ENCODE measurements at regions not wholly inside any gene's neighbourhood (a gene's known extent, or its start where the extent isn't known, plus 50 kb on each side); places are given as distances from the start of the nearest gene placed in this dataset.
"Not testable (repeated sequence)": the region's sequence is repeated elsewhere in the genome, so short reads cannot be mapped to it uniquely, and the experiment has no call there.

DNA sequence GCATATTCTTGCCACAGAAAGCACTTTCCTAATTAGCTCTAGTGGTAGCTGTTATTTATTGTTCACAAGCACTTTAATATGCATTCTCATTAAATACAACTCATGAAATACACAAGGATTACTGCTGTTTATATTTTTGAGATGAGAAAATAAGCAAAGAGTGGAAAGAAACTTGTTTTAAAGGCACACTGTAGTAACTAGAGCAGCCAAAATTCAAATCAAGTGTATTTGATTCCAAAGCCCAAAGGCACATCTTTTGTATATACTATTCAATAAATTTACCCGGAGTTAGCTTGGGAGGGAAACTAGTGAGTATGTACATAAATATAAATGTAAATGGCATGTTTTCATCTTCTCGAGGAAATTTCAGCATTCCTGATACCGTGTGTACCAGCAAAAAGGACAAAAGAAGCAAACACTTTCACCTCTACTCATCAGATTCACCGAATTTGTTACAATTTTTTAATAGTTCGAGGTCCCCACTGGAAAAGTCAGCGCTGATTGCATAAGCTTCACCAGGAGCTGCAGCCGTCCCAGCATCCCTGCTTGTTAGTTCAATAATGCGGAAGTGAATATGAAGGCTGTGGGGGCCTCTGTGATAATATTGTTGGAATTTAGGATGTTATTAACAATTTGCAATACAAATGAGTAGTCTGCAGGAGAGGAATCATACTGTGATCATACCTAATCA lies 371.6 kb upstream of the MON1B start:
- no peak for DNase-seq

DNA sequence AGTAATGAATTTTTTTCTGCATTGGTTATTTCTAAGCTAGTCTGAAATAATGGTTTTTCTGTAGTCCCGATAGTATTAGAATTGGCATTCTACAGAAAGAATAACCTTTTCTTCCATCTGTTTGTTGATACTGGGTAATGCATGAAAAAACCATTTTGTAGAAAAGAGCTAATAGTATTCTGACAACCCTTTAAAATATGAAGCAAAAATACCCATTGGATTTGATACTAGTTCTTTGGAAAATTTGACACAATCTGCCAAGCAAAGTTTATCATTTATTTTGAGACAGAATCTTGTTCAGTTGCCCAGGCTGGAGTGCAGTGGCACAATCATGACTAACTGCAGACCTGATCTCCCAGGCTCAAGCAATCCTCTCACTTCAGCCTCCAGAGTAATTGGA lies 366.8 kb upstream of the MON1B start:
- no peak for DNase-seq

DNA sequence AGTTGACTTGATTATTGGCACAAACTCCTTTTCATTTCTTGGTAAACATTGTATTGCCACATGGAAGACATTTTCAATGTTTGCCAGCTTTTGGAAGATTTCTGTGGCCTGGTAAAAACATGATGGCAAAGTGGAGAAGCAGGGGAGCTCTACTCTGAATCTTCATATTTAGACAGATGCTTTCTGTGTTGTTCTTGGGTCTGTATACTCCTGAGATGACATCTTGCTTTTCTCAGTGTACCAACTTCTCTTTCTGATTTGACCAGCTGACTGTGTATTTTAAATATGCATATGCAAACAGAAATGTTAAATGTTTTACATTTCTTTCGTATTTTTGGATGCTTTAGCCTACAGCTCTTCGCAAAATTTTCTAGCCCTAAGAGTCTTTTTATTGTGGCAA lies 366.2 kb upstream of the MON1B start:
- DNase-seq: no peak

DNA sequence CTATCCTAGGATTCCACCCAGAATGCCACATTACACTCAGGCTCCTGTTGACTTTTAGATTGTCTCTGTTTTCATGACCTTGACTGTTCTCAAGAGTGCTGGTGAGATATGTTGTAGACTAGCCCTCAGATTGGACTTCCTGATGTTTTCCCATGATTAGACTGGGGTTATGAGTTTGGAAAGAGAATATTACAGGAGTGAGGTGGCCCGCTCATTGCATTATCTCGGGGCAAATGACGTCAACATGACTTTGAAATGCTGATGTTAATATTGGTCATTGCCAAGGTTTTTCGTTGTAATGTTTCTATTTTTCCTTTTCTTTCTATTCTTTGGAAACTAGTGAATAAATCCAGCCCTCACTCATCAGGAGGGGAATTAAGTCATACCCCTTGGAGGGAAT lies 355.7 kb upstream of the MON1B start:
- no peak for DNase-seq

DNA sequence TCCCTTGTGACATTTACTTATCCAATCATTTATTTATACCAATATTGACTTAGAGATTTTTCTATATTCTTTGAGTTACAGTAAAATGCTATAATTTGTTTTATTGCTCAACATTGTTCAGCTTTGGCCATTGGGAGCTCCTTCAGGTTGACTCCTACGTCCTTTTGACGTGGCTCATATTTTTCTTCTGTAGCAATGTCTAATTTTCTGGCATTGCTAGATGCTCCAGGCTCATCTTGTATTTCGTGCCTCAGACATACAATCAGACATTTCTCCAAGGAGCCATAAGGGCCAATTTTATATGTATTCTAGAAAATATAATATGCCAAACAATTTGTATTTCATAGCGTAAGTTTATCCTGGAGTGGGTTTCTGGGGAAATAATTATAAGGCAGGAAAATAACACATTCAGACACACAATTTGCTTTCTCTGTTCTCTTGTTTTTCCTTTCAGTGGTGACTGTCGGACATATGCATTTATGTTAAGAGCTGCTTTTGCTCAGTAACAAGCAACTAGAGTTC lies 355.1 kb upstream of the MON1B start:
- DNase-seq: no peak

GRCh38 chr16:76837872-76838271 lies 353.1 kb upstream of the MON1B start:
- DNase-seq: no peak

- DNase-seq: no peak
Observed at GRCh38 chr16:76854234-76854633, 336.8 kb upstream of the MON1B start.

- no peak for DNase-seq
Observed at GRCh38 chr16:76856112-76856511, 334.9 kb upstream of the MON1B start.

DNA sequence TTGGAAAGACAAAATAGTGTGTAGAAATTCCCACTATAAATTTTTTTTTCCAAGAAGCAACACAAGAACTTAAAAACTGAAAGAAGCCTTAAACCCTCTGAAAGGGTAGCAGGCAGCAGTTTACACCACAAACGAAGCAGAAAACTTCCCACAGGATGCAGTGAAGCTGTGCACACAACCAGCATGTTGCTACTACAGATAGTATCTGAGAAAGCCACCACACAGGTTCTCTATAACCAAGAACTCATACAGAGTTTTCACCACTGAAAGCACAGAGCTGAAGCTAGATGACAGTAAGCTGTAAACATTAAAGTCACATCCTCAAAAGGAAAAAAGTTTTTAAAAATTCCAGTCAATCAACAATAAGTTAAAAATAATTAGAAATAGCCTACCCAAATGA lies 333.6 kb upstream of the MON1B start:
- no peak for DNase-seq

- DNase-seq: no peak
Observed at GRCh38 chr16:76862901-76863300, 328.1 kb upstream of the MON1B start.

DNA sequence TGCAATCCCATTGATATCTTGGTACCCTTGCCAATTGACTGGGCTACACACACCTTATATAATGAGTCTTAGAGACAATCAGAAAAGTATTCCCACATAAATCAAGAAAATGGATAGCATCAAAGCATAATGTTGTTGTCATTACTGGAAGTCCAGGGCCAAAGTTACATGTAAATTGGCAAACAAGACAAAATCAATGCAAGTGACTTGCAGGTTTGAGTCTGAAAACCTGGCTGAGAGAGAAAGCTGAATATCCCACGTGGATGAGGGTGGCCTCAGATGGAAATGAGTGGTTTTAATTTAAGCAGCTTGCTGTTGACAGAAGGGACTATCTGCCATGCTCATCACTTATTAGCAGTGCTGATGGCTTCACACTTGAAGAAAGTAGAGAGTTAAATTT lies 324.0 kb upstream of the MON1B start:
- no peak for DNase-seq

DNA sequence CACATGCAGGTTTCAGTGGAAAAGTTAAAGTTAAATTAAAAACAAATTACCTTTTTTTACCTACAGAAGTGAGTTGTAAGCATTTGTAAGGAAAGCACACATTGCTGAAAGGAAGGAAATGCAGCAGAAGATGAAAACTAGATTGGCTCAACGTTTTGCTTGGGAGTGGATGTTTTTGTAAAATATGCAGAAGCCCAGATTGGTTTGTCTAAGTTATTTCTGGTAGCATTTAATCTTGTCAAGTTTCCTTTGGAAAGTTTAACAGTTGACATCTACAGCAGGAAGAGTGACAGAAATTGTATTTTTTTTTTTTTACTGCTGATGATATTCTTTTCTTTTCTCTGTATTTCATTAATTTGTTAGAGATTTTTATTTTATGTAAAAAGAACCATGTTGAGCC lies 315.1 kb upstream of the MON1B start:
- no peak for DNase-seq

DNA sequence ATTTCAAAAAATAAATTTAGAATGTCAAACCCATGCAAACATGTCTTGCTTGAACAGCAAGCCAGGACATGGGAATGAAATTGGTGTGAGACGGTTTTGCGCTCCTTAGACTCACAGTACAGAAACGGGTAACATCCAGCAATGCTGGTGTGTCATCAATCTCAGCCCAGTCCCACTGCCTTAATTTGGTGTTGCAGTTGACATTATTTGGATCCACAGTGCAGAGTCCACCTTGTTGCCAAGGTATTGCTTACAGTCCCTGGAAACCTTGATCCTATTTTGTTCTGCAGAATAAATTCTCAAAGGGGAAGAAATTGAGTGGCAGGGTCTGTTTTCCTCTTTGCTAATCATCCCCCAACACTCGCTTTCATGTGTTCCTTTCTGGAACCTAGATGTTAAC lies 311.6 kb upstream of the MON1B start:
- DNase-seq: no peak

- not testable (repeated sequence) for DNase-seq
Observed at GRCh38 chr16:76880523-76880922, 310.5 kb upstream of the MON1B start.

- DNase-seq: no peak
Observed at GRCh38 chr16:76882105-76882504, 308.9 kb upstream of the MON1B start.

GRCh38 chr16:76883076-76883475 lies 307.9 kb upstream of the MON1B start:
- no peak for DNase-seq

GRCh38 chr16:76885776-76886537 lies 305.0 kb upstream of the MON1B start:
- DNase-seq: no peak

- no peak for DNase-seq
Observed at GRCh38 chr16:76897816-76898215, 293.2 kb upstream of the MON1B start.

DNA sequence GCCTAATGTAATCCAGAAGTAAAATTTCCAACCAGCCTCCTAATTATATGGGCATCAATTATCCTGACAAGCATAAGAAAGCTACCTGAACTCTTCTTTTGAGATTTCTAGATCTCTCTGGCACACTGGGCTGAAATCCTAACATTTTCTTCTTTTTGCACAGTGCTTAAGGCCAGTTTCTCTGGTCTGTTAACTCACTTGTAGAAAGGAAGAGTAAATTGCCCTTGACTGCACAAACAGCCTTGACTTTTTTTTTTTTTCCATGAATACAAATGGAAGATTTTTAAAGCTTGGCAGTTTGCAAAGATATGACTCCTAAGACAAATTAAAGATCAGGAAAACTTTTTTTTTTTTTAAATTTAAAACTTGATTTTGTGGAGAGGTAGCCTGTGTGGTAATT lies 291.2 kb upstream of the MON1B start:
- DNase-seq: no peak

DNA sequence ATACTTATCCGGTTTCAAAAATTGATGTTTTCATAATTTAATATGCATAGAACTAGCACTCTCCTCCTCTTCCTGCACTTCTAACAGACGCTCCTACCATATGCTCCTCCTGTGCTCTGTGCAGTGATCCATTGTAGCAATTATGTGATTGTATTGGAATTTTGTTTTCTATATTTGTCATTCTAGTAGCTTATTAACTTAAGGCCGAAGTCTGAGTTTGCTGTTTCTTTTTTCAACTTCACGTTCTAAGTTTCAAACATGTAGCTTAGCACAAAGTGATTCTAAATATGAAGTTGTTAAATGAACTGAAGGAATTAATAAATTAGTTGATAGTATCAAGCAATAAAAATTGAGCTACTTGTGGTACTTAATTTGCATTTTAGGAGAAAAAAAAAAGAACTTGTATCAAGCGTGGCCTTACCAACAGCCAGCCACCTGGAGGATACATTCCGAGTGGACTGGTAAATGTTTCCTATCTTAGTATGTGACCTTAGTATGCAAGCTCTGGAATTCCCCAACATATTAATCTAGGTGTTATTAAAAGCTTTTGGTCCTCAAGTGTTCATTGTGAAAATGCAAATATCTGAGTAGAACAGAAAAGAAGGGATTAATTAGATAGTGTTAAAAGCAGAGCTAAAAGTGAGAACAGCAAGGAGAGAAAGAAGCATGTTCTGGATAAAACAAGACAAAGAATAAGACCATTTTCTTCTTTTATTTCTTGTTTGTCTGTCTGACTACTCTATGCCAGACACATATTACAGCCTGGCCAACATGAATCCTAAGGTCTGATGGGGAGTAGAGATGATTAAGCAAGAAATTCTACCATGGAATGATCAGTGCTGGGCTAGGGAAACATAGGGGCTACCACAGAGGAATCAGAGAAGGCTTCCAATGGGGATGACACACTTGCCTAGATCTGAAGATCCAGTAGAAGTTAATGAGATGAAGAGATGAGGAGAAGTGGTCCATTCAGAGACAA lies 290.4 kb upstream of the MON1B start:
- no peak for DNase-seq

GRCh38 chr16:76906552-76906951 lies 284.4 kb upstream of the MON1B start:
- DNase-seq: no peak

DNA sequence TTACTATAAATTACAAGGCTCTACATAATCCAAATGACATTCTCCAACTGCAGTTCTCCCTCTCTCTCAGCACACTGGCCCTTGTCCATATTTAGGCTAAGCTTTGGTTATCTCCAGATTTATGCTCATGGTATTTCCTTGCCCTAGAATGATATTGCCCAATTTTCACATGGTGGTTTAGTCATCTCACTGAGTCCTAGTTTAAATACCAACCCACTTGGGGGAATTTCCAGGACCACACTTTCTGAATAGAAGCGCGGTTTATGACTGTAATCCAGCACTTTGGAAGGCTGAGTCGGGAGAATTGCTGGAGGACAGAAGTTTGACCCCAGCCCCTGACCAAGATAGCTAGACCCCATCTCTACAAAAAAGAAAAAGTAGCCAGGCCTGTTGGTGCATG lies 280.1 kb upstream of the MON1B start:
- DNase-seq: no peak

GRCh38 chr16:76913046-76913445 lies 277.9 kb upstream of the MON1B start:
- DNase-seq: no peak

All from CD4-positive, alpha-beta T cell treated with Interleukin-15 for 1 hour (primary cell).